SH-SY5Y (cell line): ENCODE measurements at regions not wholly inside any gene's neighbourhood (a gene's known extent, or its start where the extent isn't known, plus 50 kb on each side); places are given as distances from the start of the nearest gene placed in this dataset.

Experiments used
- GATA2 ChIP-seq: IDR thresholded peaks from 2 replicates; pipeline ENCODE4 v1.6.1; 2011; ENCODE audit warnings: mild to moderate bottlenecking, low read depth, low read length
- GATA3 ChIP-seq: IDR thresholded peaks from 2 replicates; pipeline ENCODE4 v1.6.1; 2011; ENCODE audit warnings: low read depth, mild to moderate bottlenecking, low read length, moderate library complexity

- no peak for TF ChIP-seq GATA2
- TF ChIP-seq GATA3 = no peak
These were observed 172.6 kb upstream of the ADAMTS5 start for GRCh38 chr21:27139526-27139925.
